IPS DF 4.7 (cell line): ENCODE measurements at regions not wholly inside any gene's neighbourhood (a gene's known extent, or its start where the extent isn't known, plus 50 kb on each side); places are given as distances from the start of the nearest gene placed in this dataset.
"Not testable (repeated sequence)": the region's sequence is repeated elsewhere in the genome, so short reads cannot be mapped to it uniquely, and the experiment has no call there.

Experiments used
- DNase-seq: peaks from one replicate; pipeline ENCODE4 v3.0.0-alpha.2; 2013; ENCODE audit warnings: low spot score; ENCODE audit errors: extremely low read depth

DNA sequence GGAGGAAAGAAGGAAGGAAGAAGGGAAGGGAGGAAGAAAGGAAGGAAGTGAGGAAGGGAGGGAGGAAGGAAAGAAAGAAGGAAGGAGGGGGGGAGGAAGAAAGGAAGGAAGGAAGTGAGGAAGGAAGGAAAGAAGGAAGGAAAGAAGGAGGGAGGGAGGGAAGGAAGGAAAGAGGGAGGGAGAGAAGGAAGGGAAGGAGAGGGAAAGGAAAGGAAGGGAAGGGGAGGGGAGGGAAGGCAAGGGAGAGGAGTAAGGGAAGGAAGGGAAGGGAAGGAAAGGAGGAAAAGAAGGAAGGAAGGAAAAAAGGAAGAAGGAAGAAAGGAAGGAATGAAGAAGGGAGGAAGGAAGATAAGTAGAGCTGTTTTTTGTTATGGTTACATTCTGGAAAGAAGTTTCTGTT, 141.2 kb downstream of the LRRC3B start:
- no peak for DNase-seq

DNA sequence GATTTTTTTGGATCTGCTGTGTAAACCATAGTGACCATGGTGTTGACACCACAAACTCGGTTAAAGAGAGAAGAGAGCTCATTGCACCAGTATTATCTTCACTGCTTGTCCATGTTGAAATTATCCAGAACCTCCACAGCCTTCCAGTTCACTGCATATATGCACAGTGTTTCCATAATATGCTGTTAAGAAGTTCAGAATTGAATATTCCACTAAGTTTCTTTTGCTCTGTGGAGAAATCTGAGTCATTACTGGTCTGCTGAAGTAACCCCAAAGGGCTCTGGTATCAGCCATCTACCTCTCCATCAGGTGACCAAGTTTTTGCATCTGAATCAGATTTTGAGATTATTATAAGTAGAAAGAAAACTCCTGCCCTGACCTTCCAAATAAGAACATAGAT, 143.5 kb downstream of the LRRC3B start:
- no peak for DNase-seq

GRCh38 chr3:26768068-26768651, 145.6 kb downstream of the LRRC3B start:
- no peak for DNase-seq

- no peak for DNase-seq
Observed at GRCh38 chr3:26799679-26800317, 177.2 kb downstream of the LRRC3B start.

- DNase-seq, result no peak
Observed at GRCh38 chr3:26807272-26807671, 184.7 kb downstream of the LRRC3B start.

- DNase-seq, result no peak
Observed at GRCh38 chr3:26825454-26825853, 202.9 kb downstream of the LRRC3B start.

DNA sequence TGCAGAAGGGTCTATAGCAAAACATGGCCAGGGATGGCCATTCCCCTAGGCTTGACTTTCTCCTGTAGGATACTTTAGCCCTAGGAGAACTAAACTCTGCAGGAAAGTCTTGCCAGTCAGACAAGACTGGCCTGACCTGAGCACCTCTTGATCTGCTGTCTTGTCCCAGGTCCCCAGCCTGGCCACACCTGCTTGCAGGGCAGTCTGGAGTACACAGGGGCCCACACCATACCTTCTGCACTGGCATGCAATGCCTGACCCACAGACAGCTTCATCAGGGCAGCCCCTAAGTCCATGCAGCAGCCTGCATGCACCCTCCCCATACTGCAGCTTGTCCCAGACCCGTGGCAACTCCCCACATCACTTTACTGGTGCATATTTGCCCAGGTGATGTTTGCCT, 204.6 kb downstream of the LRRC3B start:
- no peak for DNase-seq

DNA sequence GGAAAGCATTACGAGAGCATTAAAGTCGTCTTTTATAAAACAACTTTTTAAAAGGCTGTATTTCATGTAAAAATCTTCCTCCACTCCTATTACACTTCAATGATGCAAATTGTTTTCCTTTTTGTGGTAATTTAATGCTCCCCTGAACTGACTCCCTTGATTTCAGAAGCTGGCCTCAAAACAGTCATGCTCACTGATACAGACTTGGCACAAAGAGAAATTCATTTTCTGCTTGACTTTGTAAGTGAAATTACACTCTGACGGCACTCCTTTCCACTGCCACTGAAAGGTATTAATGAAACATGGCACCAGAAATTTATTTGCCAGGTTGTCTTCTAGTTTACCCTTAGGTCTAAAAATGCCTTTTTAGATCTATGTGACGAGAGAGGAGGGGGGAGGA, 215.5 kb downstream of the LRRC3B start:
- DNase-seq, result no peak

DNA sequence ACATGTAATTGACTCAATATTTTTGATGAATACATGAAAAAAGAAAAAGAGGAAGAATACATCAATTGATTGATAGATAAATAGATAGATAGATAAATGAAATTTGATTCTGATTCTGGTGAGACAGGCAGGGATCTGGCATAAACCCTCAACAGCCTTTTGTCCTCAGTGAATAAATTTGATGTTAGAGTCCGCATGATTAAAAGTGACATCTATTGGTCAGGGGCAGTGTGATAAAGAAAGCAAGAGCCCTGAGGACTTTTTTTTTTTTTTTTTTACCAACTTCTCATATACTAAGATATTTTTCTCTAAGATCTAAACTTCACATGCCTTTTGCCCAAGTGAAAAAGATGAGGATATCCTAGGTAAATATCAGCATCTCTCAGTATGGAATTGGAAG, 216.4 kb downstream of the LRRC3B start:
- no peak for DNase-seq

- DNase-seq, result no peak
Observed at GRCh38 chr3:26840272-26840870, 217.8 kb downstream of the LRRC3B start.

- no peak for DNase-seq
Observed at GRCh38 chr3:26845194-26845593, 222.6 kb downstream of the LRRC3B start.

DNA sequence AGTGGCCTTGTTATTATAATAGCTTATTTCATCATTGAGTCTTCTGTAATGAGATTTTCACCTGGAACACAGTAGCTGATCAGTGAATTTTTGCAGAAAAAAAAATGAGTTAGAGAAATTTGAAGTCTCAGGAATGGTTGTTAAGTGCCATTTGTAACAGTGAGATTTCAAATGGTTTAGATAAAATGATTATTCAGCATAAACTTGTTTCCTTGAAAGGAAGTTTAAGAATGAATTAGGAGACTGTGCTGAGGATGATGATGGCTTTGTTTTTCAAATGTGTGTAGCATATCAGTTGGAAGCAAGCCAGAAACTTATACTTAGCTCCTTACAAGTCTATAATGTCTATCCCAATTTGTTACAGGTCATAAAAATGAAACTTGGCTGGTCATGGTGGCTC, 225.1 kb downstream of the LRRC3B start:
- no peak for DNase-seq

DNA sequence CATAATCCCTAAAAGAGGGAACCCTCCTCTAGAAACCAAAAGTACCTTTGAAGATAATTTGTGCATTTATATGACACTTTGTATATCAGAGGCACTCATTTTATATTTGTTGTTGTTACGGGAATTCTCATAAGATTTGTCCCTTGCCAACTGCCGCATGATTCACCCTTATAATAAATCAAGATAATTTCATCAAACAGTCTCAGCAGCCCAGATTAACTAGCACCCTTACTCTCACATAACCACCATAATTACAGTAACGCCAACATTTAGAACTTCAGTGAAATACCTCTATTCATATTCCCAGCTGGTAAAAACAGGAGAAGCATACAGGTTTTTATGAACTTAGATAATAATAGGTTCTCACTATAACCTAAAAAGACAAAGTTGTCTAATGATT, 271.9 kb downstream of the LRRC3B start:
- DNase-seq, result no peak

- no peak for DNase-seq
Observed at GRCh38 chr3:26915208-26915607, 292.6 kb downstream of the LRRC3B start.

DNA sequence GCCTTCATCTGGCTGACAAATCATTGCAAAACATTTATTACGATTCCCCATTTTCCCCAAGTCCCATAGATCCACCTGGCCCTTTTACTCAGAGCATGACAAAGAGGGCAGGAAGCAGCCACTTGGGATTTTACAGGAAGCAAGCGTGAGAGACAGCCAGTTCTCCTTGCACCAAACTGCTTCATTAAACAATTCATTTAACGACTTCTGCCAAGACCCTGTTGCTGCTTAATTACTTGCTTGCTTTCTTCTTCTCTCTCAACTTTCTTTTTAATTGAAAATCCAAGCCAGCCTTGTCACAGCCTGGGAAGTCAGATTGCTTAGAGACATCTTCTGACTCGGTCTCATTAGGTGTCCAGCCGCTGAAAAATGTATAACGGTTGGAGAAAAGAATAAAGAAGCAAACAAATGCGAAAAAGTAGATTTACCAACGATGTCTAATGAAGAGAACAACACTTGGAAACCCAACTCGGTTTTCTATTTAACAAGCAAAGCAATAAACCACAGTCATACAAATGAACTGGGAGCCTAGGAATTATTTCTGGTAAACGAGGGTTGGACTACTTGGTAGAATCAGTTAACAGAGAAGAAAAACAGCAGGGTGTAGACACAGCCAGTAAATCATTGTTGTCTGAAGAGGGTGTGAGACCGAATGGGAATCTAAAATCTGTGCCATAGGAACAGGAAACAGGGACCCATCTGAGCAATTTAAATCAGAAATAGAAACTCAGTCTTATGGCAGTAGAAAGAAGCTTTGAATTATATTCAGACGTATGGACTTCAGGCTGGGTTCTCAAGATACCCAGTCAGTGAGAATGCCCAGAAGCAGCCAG, 298.3 kb downstream of the LRRC3B start:
- peak; percentile 5 for DNase-seq

GRCh38 chr3:26931896-26932295, 309.3 kb downstream of the LRRC3B start:
- DNase-seq, result no peak

GRCh38 chr3:26932752-26933151, 310.2 kb downstream of the LRRC3B start:
- no peak for DNase-seq

DNA sequence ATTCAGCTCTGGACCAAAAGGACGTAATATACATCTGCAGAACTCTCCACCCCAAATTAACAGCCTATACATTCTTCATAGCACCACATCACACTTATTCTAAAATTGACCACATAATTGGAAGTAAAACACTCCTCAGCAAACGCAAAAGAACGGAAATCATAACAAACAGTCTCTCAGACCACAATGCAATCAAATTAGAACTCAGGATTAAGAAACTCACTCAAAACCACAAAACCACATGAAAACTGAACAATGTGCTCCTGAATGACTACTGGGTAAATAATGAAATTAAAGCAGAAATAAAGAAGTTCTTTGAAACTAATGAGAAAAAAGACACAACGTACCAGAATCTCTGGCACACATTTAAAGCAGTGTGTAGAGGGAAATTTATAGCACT, 322.9 kb downstream of the LRRC3B start:
- DNase-seq, result not testable (repeated sequence)

DNA sequence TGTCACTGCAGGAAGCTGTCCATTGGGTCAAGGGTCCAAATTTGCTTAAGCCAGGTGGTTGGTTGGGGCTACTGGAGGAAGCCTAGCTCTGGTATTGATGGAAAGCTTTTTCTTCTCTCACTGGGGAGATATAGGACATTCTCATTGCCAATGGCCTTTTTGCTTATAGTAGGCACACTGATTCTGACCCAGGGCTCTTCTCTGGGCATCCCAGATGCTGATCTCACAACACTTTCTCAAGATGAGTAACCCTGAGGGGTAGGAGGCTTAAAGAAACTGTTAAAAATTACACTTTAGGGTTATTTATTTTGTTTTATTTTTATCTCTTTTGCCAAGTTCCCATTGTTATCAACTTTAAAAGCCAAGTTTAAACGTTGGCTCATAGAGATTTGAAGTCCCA, 337.8 kb downstream of the LRRC3B start:
- DNase-seq, result no peak

DNA sequence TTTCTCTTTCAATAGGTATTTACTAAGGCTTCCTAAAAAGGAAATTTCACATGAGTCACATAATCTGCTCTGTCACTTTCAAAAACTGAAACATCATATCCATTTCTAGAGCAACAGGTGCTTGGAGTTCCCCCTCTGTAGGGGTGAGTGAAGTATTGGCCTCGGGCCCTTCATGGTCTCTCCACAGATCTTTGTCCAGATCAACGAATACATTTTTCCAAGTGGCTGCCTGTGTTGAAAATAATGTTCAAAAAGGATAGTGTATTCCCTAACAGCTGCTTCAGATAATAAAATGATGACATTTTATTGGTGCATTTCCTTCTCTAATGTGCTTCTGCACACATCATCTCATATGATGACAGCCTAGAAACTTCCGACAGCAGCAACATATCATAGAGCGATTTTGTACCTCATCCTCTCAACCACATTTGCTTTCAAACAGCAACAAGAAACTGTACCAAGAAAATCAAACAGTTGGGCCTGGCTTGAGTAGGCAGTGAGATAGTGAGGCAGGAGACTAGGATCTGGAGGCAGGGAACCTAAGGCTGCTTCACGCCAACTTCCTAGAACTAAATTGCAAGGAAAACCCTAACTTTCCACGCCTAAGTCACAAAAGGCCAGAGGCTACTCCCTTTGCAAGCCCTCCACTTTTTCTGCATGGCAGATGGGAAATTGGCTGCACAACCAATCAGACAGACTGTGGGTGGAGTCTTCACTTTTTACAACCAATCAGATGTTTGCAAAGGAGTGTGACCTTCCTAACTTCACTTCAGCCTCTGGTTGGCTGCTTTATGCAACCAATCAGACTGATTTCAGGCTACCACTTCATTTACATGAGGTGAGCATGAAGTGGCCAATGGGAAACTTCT, 340.2 kb downstream of the LRRC3B start:
- no peak for DNase-seq

DNA sequence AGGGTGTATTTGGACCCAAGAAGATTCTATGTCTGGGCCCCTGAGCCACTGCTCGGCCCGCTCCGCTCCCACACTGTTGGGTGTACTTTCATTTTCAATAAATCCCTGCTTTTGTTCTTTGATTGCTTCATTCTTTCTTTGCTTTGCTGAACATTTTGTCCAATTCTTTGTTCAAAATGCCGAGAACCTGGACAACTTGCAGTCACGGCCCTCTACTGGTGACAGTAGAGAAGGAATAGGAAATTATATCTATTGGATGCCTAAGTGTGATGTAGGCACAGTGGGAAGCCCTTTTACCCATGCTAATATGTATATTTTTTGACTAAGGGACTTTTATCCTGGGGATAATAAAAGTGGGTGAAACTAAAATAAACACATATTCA, 340.8 kb downstream of the LRRC3B start:
- DNase-seq, result no peak
